A673 (cell line): ENCODE measurements at regions not wholly inside any gene's neighbourhood (a gene's known extent, or its start where the extent isn't known, plus 50 kb on each side); places are given as distances from the start of the nearest gene placed in this dataset.

ENCODE experiments used
- EZH2 ChIP-seq: fragments of 200-600 bp; sonication (generic); IDR thresholded peaks from 2 replicates; pipeline ENCODE4 v1.6.1; 2017; ENCODE audit warnings: borderline replicate concordance, low read depth, mild to moderate bottlenecking, mixed read lengths, antibody characterized with exemption, low read length; ENCODE audit not compliant: poor library complexity, severe bottlenecking
- TF ChIP-seq, protein P1 (sequence below): fragments of 300-800, 200-600 bp; sonication (generic); conservative IDR thresholded peaks from 2 replicates; pipeline ENCODE4 v1.5.1; 2017; ENCODE audit warnings: low read depth, mild to moderate bottlenecking, antibody characterized with exemption, low read length, moderate library complexity, mixed read lengths

DNA sequence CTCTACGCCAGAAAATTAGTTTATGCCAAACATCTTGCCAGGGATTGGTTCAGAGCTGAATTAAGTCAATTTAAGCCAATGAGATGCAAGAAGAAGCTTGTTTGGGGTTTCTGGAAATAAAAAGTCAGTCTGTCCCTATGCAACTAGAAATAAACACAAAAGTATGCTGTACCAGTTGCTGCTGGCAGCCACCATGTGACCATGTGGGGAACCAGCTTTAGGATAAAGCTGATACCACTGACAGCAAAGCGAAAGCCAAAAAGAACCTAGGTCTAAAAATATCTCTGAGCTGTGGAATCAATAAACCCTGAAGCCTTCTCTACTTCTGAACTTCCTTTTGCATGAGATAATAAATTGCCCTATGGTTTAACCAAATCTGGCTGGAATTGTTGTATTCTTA is 181.8 kb upstream of the PARD3B start:
- TF ChIP-seq, protein P1, sequence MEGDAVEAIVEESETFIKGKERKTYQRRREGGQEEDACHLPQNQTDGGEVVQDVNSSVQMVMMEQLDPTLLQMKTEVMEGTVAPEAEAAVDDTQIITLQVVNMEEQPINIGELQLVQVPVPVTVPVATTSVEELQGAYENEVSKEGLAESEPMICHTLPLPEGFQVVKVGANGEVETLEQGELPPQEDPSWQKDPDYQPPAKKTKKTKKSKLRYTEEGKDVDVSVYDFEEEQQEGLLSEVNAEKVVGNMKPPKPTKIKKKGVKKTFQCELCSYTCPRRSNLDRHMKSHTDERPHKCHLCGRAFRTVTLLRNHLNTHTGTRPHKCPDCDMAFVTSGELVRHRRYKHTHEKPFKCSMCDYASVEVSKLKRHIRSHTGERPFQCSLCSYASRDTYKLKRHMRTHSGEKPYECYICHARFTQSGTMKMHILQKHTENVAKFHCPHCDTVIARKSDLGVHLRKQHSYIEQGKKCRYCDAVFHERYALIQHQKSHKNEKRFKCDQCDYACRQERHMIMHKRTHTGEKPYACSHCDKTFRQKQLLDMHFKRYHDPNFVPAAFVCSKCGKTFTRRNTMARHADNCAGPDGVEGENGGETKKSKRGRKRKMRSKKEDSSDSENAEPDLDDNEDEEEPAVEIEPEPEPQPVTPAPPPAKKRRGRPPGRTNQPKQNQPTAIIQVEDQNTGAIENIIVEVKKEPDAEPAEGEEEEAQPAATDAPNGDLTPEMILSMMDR = no peak
- no peak for TF ChIP-seq EZH2
